ENCODE measurements at regions not wholly inside any gene's neighbourhood (a gene's known extent, or its start where the extent isn't known, plus 50 kb on each side); places are given as distances from the start of the nearest gene placed in this dataset.

DNA sequence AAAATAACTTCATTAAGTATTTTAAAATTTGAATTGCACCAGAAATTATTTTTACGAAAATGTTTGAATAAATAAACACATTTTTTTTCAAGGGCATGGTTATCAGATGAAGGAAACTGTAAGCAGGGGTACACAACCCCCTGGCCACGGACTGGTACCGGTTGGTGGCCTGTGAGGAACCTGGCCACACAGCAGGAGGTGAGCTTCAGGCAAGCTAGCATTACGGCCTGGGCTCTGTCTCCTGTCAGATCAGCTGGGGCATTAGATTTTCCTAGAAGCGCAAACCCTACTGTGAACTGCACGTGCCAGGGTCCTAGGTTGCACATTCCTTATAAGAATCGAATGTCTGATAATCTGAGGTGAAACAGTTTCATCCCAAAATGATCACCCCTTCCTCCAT lies 1499.7 kb upstream of the AGA start:
- H3K4me3 Mint-ChIP-seq: no peak overlapping the region
- TF ChIP-seq, protein P1, sequence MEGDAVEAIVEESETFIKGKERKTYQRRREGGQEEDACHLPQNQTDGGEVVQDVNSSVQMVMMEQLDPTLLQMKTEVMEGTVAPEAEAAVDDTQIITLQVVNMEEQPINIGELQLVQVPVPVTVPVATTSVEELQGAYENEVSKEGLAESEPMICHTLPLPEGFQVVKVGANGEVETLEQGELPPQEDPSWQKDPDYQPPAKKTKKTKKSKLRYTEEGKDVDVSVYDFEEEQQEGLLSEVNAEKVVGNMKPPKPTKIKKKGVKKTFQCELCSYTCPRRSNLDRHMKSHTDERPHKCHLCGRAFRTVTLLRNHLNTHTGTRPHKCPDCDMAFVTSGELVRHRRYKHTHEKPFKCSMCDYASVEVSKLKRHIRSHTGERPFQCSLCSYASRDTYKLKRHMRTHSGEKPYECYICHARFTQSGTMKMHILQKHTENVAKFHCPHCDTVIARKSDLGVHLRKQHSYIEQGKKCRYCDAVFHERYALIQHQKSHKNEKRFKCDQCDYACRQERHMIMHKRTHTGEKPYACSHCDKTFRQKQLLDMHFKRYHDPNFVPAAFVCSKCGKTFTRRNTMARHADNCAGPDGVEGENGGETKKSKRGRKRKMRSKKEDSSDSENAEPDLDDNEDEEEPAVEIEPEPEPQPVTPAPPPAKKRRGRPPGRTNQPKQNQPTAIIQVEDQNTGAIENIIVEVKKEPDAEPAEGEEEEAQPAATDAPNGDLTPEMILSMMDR (IDR thresholded peaks at IDR 0.05; ENCODE audit: unreplicated experiment in 3 of 3): no peak
- H3K4me1 Mint-ChIP-seq: no peaks in the 10 kb centered on the region
- no peaks in the 10 kb centered on the region for H3K9me3 Mint-ChIP-seq
- H3K27me3 Mint-ChIP-seq (ENCODE audit: low read depth): no peaks in the 10 kb centered on the region
- H3K27ac Mint-ChIP-seq: no peak overlapping the region
- H3K36me3 Mint-ChIP-seq (ENCODE audit: low read depth): no peaks in the 10 kb centered on the region

DNA sequence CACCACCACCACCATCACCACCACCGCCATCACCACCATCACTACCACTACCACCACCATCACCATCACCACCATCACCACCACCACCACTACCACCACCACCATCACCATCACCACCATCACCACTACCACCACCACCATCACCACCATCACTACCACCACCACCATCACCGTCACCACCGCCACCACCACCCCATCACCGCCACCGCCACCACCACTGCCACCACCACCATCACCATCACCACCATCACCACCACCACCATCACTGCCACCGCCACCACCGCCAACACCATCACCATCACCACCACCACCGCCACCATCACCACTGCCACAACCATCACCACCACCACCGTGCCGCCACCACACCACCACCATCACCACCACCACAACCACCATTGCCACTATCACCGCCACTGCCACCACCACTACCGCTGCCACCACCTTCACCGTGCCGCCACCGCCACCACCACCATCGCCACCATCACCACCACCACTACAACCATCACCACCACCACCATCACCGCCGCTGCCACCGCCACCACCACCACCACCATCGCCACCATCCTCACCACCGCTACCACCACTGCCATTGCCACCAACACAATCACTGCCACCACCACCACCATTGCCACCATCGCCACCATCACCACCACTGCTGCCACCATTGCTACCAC lies 1511.3 kb upstream of the AGA start:
- Mint-ChIP-seq H3K27ac (no peak overlapping the region), H3K36me3 (ENCODE audit: low read depth) (peaks cover 9% of the 10 kb centered on the region), H3K4me3 (no peak overlapping the region), H3K9me3 (peaks cover 12% of the 10 kb centered on the region), H3K4me1 (no peaks in the 10 kb centered on the region), H3K27me3 (ENCODE audit: low read depth) (no peaks in the 10 kb centered on the region)
- TF ChIP-seq, protein P1 (IDR thresholded peaks at IDR 0.05; ENCODE audit: unreplicated experiment in 3 of 3): no peak

DNA sequence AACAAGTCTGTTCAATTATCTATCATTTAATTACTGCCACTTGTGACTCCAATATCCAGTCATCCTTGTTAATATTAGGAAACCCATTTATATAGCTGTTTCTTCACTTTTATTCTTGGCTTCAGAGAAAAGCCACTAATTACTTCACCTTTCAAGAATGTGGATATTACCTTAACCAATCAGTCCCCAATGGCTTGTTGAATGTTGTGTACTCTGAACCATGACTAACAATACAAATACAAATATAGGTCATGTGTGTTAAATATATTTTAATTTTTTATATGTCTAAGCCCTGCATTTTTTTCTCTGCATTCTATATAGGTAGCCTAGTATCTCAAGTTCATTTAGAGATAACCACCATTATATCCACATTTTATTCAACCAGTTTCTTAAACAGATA lies 1513.4 kb upstream of the AGA start:
- no peaks in the 10 kb centered on the region for H3K4me1 Mint-ChIP-seq
- H3K27ac Mint-ChIP-seq: no peak overlapping the region
- no peak overlapping the region for H3K4me3 Mint-ChIP-seq
- TF ChIP-seq, protein P1 (IDR thresholded peaks at IDR 0.05; ENCODE audit: unreplicated experiment in 3 of 3): no peak
- H3K27me3 Mint-ChIP-seq (ENCODE audit: low read depth): no peaks in the 10 kb centered on the region
- H3K36me3 Mint-ChIP-seq (ENCODE audit: low read depth): peaks cover 9% of the 10 kb centered on the region
- peaks cover 12% of the 10 kb centered on the region for H3K9me3 Mint-ChIP-seq

DNA sequence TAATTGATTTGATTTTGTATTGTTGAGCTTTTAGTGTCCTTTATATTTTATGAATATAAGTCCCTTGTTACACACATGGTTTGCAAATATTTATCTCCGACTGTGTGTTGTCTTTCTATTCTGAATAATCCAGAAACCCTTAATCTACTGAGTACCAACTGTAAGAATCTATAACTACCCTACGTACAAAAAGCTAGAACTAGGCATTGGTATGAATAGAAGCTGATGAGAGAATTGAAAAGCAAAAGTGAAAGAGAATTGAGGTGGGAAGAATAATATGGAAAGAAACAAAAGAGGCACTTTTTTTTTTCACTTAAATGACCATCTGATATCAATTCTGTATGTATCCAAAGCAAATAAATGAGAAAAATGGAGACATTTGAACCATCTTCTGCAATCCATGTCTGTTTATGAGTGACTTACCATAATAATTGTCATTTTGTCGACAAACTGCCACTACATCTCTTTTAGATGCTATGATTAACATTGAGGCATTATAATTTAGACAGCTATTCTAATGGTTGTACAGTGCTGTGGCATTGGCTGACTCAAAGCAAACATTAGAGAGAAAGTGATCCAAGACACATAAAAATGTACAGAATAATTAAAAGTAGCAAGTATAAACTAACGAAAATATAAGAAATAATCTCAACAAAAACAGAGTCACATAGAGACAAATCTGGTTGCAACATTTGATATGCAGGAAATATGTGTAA lies 1516.6 kb upstream of the AGA start:
- no peak overlapping the region for H3K4me3 Mint-ChIP-seq
- peaks cover 9% of the 10 kb centered on the region for H3K36me3 Mint-ChIP-seq (ENCODE audit: low read depth)
- TF ChIP-seq, protein P1 (IDR thresholded peaks at IDR 0.05; ENCODE audit: unreplicated experiment in 3 of 3): no peak
- H3K27me3 Mint-ChIP-seq (ENCODE audit: low read depth): no peaks in the 10 kb centered on the region
- H3K9me3 Mint-ChIP-seq: peaks cover 12% of the 10 kb centered on the region
- no peak overlapping the region for H3K27ac Mint-ChIP-seq
- H3K4me1 Mint-ChIP-seq: peaks cover 5% of the 10 kb centered on the region

DNA sequence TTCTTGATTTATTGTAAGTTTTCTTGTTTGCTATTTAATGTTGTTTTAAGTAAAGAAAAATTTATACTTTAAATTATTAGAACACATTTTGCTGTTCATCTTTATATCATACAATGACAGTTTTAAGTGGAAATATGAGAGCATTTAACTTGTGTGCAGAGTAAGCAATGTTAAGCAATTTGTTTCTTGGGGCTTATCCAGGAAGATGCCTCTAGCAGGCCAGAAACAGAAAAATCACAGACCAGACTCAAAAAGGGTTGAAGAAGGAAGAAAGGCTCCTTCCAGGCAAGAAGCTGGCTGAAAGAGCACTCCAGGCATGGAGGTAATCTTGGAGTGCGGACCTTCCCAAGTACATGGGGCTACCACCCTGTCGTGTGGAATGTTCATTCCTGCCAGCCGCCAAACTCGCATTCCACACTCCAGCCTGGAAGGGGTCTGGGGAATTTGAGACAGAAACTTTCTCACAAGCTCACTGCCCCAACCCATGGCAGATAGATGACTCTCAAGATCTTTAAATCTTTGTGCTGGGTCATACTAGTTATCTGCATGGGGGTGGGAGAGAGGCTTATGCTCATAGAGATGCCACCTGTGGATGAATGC lies 1521.3 kb upstream of the AGA start:
- Mint-ChIP-seq H3K27me3 (ENCODE audit: low read depth) (no peaks in the 10 kb centered on the region), H3K4me3 (no peak overlapping the region), H3K4me1 (peaks cover 5% of the 10 kb centered on the region), H3K9me3 (no peaks in the 10 kb centered on the region), H3K36me3 (ENCODE audit: low read depth) (no peaks in the 10 kb centered on the region), H3K27ac (peak overlapping the region in 2 of 3 experiments; percentile 40 to 53)
- TF ChIP-seq, protein P1 (IDR thresholded peaks at IDR 0.05; ENCODE audit: unreplicated experiment in 3 of 3): no peak
